HG03460 (cell line): ENCODE measurements at regions not wholly inside any gene's neighbourhood (a gene's known extent, or its start where the extent isn't known, plus 50 kb on each side); places are given as distances from the start of the nearest gene placed in this dataset.

ENCODE experiments used
- ATAC-seq: cut with Tn5 transposase; IDR thresholded peaks from one replicate; pipeline ENCODE4 v1.9.1; 2021; ENCODE audit not compliant: unreplicated experiment

GRCh38 chr7:17120756-17121155, 177.7 kb upstream of the AHR start:
- ATAC-seq = no peak

- no peak for ATAC-seq
These were observed 176.8 kb upstream of the AHR start for GRCh38 chr7:17121671-17122070.

GRCh38 chr7:17123020-17123419, 175.4 kb upstream of the AHR start:
- no peak for ATAC-seq

- ATAC-seq = peak; percentile 54
These were observed 171.8 kb upstream of the AHR start for GRCh38 chr7:17126413-17127268.

GRCh38 chr7:17129218-17129617, 169.2 kb upstream of the AHR start:
- no peak for ATAC-seq

- no peak for ATAC-seq
These were observed 168.0 kb upstream of the AHR start for GRCh38 chr7:17130281-17131059.

GRCh38 chr7:17131060-17131345, 167.4 kb upstream of the AHR start:
- no peak for ATAC-seq

GRCh38 chr7:17131983-17132655, 166.3 kb upstream of the AHR start:
- peak; percentile 62 for ATAC-seq

- ATAC-seq = no peak
These were observed 165.7 kb upstream of the AHR start for GRCh38 chr7:17132726-17133125.

- ATAC-seq = no peak
These were observed 164.5 kb upstream of the AHR start for GRCh38 chr7:17133977-17134376.

- ATAC-seq = peak; percentile 88
These were observed 163.7 kb upstream of the AHR start for GRCh38 chr7:17134786-17135185.

GRCh38 chr7:17136126-17136525, 162.3 kb upstream of the AHR start:
- ATAC-seq = no peak

- no peak for ATAC-seq
These were observed 159.4 kb upstream of the AHR start for GRCh38 chr7:17139081-17139480.

GRCh38 chr7:17140406-17140805, 158.0 kb upstream of the AHR start:
- no peak for ATAC-seq

- ATAC-seq = no peak
These were observed 155.5 kb upstream of the AHR start for GRCh38 chr7:17142831-17143541.

GRCh38 chr7:17144322-17144721, 154.1 kb upstream of the AHR start:
- no peak for ATAC-seq

- no peak for ATAC-seq
These were observed 151.8 kb upstream of the AHR start for GRCh38 chr7:17146621-17147020.

- no peak for ATAC-seq
These were observed 151.0 kb upstream of the AHR start for GRCh38 chr7:17147409-17147808.

- peak; percentile 64 for ATAC-seq
These were observed 148.4 kb upstream of the AHR start for GRCh38 chr7:17150018-17150417.

- peak; percentile 59 for ATAC-seq
These were observed 145.7 kb upstream of the AHR start for GRCh38 chr7:17152721-17153120.

GRCh38 chr7:17153536-17153935, 144.9 kb upstream of the AHR start:
- ATAC-seq = no peak
